Esophagus squamous epithelium (tissue), 5 donors: ENCODE measurements at regions not wholly inside any gene's neighbourhood (a gene's known extent, or its start where the extent isn't known, plus 50 kb on each side); places are given as distances from the start of the nearest gene placed in this dataset.

ENCODE experiments used
- DNase-seq: peaks from one replicate; lab custom pipeline; 2025; lab: John Stamatoyannopoulos, UW
- H3K27ac ChIP-seq, 4 donors: fragments of 200-600 bp; sonication (generic); one replicate each; pipeline ENCODE4 v1.5.1; 2016 to 2019; ENCODE audit warnings: mild to moderate bottlenecking in 1 of 4
- H3K27me3 ChIP-seq, 4 donors: fragments of 200-600 bp; sonication (generic); 1 replicate in 3 of 4; 2 replicates in 1 of 4; pipeline versions ENCODE4 v1.5.1 to v1.6.0; 2017 to 2021; ENCODE audit warnings: antibody characterized with exemption in 1 of 4
- H3K36me3 ChIP-seq, 3 donors: fragments of 200-600 bp; sonication (generic); one replicate each; pipeline ENCODE4 v1.5.1; 2016 to 2019
- H3K4me1 ChIP-seq, 3 donors: fragments of 200-600 bp; sonication (generic); one replicate each; pipeline ENCODE4 v1.5.1; 2017 to 2019
- H3K4me3 ChIP-seq, 4 donors: fragments of 200-600 bp; sonication (generic); 1 replicate in 3 of 4; 2 replicates in 1 of 4; pipeline ENCODE4 v1.5.1; 2016 to 2019; ENCODE audit warnings: mild to moderate bottlenecking in 2 of 4, moderate library complexity in 1 of 4
- H3K9me3 ChIP-seq, 3 donors: fragments of 200-600 bp; sonication (generic); one replicate each; pipeline ENCODE4 v1.5.1; 2016 to 2019
- POLR2A ChIP-seq, 4 donors: fragments of 450-650 bp; IDR thresholded peaks; one replicate each; pipeline ENCODE4 v1.6.1; 2017; ENCODE audit warnings: antibody characterized with exemption in 4 of 4, mild to moderate bottlenecking in 4 of 4, moderate library complexity in 3 of 4
- WGBS, 2 donors: methylation state at CpG; one replicate each; pipeline ENCODE4 v1.1.5; 2018; 5-methylcytosine and 5-hydroxymethylcytosine counted together
- intact Hi-C: fragments of 100-400 bp; cut with DNase I; formaldehyde crosslinking; loops from one replicate; pipeline ENCODE4 v1.15.0; 2022
- TF ChIP-seq, protein P1 (sequence below), 6 experiments: fragments of 450-650 bp in 4 of 6; fragments of 200-600 bp in 2 of 6; sonication (generic) in 2 of 6; IDR thresholded peaks; one replicate each; pipeline ENCODE4 v1.5.1; 2016 to 2019; ENCODE audit warnings: antibody characterized with exemption in 6 of 6, mild to moderate bottlenecking in 4 of 6, moderate library complexity in 4 of 6
- donor health status: DM: yes; HTN: yes; CAD: no.

DNA sequence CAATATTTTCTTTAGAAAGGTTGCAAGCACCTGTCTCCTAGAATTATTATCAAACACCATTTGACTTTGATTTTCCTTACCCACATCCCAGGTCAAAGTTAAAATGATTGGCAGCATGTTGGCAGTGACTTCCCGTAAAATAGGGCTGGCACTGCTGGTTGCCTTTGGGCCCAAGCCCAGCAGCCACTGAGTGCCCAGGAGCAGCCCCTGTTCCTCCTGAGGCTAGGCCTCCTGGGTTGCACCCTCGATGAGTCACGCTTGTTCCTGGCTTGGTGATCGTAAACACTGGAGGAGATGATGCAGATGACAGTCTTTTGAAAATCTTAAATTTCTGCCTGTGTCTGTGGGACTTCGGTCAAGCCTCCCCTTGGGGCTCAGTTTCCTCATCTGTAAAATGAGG, 290.0 kb downstream of the TLE3 start:
- H3K36me3 ChIP-seq = no peaks in the 10 kb centered on the region
- H3K27me3 ChIP-seq = peaks cover 0 to 62% (median 0%) of the 10 kb centered on the region in 4 donors
- WGBS, 2 donors = 40 to 48% methylated on average over 4 to 5 of the region's 5 CpGs
- intact Hi-C loops = no loop called here
- peaks cover 0 to 25% (median 4%) of the 10 kb centered on the region in 3 donors for H3K4me1 ChIP-seq
- TF ChIP-seq POLR2A (IDR thresholded peaks at IDR 0.05) = no peak
- TF ChIP-seq, protein P1, sequence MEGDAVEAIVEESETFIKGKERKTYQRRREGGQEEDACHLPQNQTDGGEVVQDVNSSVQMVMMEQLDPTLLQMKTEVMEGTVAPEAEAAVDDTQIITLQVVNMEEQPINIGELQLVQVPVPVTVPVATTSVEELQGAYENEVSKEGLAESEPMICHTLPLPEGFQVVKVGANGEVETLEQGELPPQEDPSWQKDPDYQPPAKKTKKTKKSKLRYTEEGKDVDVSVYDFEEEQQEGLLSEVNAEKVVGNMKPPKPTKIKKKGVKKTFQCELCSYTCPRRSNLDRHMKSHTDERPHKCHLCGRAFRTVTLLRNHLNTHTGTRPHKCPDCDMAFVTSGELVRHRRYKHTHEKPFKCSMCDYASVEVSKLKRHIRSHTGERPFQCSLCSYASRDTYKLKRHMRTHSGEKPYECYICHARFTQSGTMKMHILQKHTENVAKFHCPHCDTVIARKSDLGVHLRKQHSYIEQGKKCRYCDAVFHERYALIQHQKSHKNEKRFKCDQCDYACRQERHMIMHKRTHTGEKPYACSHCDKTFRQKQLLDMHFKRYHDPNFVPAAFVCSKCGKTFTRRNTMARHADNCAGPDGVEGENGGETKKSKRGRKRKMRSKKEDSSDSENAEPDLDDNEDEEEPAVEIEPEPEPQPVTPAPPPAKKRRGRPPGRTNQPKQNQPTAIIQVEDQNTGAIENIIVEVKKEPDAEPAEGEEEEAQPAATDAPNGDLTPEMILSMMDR (IDR thresholded peaks at IDR 0.05) = no peak
- no peak overlapping the region for H3K27ac ChIP-seq
- H3K9me3 ChIP-seq = no peaks in the 10 kb centered on the region
- DNase-seq = no peak
- H3K4me3 ChIP-seq = no peak overlapping the region

DNA sequence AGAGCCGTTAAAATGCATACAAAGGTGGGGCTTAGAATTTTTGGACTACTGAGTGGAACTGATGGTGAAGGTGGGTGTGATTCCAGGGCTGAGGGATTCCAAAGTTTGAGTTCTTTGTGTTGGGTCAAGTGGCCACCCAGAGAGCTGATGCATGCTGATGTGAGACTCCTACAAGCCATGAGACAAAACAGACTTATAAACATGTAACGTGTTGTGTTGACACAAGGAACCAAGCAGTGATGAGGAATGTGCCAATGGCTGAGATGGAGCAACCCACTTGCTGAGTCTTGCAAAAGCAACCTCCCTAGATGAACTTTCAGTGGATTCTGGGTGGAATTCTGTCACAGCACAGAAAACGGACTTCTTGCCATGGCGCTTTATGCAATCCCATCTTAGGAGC, 289.0 kb downstream of the TLE3 start:
- no peak for DNase-seq
- H3K36me3 ChIP-seq = no peaks in the 10 kb centered on the region
- WGBS, 2 donors = 33 to 62% methylated on average over 4 of the region's 4 CpGs

DNA sequence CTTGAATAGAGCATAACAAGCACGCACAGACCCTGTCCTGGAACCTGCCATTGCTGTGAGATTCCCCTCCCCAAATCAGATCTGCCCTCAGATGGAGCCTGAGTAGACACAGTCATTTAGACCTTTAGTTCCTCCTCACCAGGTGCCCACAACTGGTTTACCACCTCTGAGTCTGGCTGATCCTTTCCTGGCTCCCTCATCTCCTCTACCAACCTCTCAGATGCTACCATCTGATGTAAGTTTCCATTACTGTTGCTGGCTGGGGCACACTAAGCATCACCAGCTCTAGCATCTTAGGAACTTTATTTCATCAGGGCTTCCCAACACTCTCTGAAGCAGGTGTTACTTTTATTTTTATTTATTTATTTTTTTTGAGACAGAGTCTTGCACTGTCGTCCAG, 288.3 kb downstream of the TLE3 start:
- TF ChIP-seq, protein P1 (IDR thresholded peaks at IDR 0.05) = no peak
- no peak for TF ChIP-seq POLR2A (IDR thresholded peaks at IDR 0.05)
- Histone ChIP-seq H3K36me3 (no peaks in the 10 kb centered on the region), H3K27me3 (peaks cover 0 to 60% (median 0%) of the 10 kb centered on the region in 4 donors), H3K27ac (no peak overlapping the region), H3K4me1 (peaks cover 0 to 25% (median 4%) of the 10 kb centered on the region in 3 donors), H3K9me3 (no peaks in the 10 kb centered on the region), H3K4me3 (no peak overlapping the region)
- intact Hi-C loops = no loop called here
- no peak for DNase-seq
- 81 to 91% methylated on average over 2 of the region's 2 CpGs for WGBS, 2 donors

More for the DNA sequence above, 289.0 kb downstream of the TLE3 start:
- intact Hi-C loops = no loop called here
- Histone ChIP-seq H3K27ac (no peak overlapping the region), H3K4me3 (no peak overlapping the region), H3K4me1 (peaks cover 0 to 25% (median 4%) of the 10 kb centered on the region in 3 donors), H3K9me3 (no peaks in the 10 kb centered on the region), H3K27me3 (peaks cover 0 to 58% (median 0%) of the 10 kb centered on the region in 4 donors)
- no peak for TF ChIP-seq POLR2A (IDR thresholded peaks at IDR 0.05)
- TF ChIP-seq, protein P1 (IDR thresholded peaks at IDR 0.05) = no peak

DNA sequence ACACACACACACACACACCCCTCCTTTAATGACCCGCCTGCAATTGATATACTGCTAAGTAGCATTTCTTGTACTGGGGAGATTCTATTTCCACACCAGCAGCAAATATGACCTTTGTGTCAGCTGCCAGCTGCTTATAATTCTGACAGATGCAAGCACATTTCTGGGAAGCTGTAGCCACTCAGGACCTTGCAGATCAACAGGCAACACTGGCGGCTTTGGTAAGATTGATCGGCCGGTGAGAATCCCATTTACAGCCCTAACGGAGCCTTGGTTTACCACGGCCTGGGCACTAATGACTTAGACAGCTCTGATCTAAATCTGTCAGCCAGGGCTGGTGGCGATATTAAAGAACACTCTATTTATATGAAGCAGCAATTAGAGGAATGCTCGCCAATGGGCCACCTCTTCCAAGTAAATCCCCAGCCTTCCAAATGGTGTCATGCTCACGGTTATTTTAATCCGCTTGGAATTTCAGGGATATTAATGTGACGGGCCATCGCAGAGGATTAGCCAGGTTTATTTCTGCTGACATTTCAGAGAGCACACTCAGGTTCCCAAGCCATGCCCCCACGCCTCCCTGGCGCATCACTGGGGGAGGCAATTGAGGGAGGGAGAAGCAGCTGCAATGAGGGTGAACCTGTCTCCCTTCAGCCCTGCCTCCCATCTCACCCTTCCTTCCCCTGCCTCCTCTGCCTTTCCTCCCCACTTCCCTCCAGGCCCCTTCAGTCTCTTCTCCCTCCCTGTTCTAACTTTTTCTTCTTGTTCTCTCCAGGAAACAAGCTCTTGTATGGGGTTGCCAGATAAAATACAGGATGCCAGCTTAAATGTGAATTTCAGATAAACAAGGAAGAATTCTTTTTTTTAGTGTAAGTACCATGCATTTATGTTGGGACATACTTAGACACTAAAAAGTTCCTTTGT, 287.0 kb downstream of the TLE3 start:
- no peak for DNase-seq
- intact Hi-C loops = no loop called here
- Histone ChIP-seq H3K27ac (no peak overlapping the region), H3K9me3 (no peaks in the 10 kb centered on the region), H3K27me3 (peaks cover 0 to 56% (median 0%) of the 10 kb centered on the region in 4 donors), H3K36me3 (no peaks in the 10 kb centered on the region), H3K4me3 (no peak overlapping the region), H3K4me1 (peaks cover 0 to 15% (median 2%) of the 10 kb centered on the region in 3 donors)
- TF ChIP-seq, protein P1 (IDR thresholded peaks at IDR 0.05) = no peak
- no peak for TF ChIP-seq POLR2A (IDR thresholded peaks at IDR 0.05)
- WGBS, 2 donors = 74 to 81% methylated on average over 10 to 14 of the region's 14 CpGs

DNA sequence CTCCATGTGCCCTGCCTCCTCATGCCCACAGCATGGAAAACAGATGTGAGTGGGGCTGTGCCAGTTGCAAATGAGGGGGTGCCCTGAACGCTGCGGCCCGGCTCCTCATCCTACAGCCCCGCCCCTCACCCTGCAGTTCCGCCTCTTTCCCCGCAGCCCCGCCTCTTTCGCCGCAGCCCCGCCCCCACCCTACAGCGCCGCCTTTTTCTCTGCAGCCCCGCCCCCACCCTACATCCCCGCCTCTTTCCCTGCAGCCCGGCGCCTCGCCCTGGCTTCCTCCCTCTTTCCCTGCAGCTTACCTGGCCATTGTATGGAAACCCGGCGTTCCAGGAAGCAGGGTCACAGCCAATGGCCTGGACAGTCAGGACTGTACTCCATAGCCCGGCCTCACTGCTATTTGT, 284.9 kb downstream of the TLE3 start:
- peaks cover 0 to 6% (median 0%) of the 10 kb centered on the region in 3 donors for H3K4me1 ChIP-seq
- intact Hi-C loops = no loop called here
- TF ChIP-seq, protein P1 (IDR thresholded peaks at IDR 0.05) = no peak
- no peak for TF ChIP-seq POLR2A (IDR thresholded peaks at IDR 0.05)
- peaks cover 0 to 48% (median 0%) of the 10 kb centered on the region in 4 donors for H3K27me3 ChIP-seq
- H3K36me3 ChIP-seq = no peaks in the 10 kb centered on the region
- 50 to 67% methylated on average over 10 to 18 of the region's 20 CpGs for WGBS, 2 donors
- no peak overlapping the region for H3K27ac ChIP-seq
- no peak overlapping the region for H3K4me3 ChIP-seq
- no peak for DNase-seq
- H3K9me3 ChIP-seq = no peaks in the 10 kb centered on the region
